ENCODE measurements at regions not wholly inside any gene's neighbourhood (a gene's known extent, or its start where the extent isn't known, plus 50 kb on each side); places are given as distances from the start of the nearest gene placed in this dataset.
A peak's percentile ranks its signal among the peaks of the same experiment; 100 is the strongest.

GRCh38 chr2:237020090-237020489 is 65.6 kb upstream of the COPS8 start:
- no peak for DNase-seq

- no peak for DNase-seq
These were observed 63.2 kb upstream of the COPS8 start for GRCh38 chr2:237022533-237022932.

GRCh38 chr2:237024255-237024654 is 61.4 kb upstream of the COPS8 start:
- DNase-seq: no peak

GRCh38 chr2:237025090-237025865 is 60.4 kb upstream of the COPS8 start:
- DNase-seq: no peak

- DNase-seq: peak; percentile 13 to 18
These were observed 58.5 kb upstream of the COPS8 start for GRCh38 chr2:237026981-237027711.

DNA sequence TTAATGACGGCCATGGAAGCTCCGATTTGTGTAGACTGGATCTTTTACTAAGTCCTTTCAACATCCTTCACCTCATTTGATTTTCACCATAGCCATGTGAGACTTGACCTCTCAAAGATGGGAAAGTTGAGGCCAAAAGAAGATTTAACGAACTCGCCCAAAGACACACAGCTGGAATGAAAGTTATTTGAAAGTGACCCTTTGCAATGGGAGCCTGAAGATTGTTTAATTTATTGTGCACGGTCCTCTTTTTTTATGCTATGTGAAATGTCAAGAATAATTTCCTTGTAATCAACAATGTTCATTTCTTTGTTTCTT is 58.0 kb upstream of the COPS8 start:
- no peak for DNase-seq

DNA sequence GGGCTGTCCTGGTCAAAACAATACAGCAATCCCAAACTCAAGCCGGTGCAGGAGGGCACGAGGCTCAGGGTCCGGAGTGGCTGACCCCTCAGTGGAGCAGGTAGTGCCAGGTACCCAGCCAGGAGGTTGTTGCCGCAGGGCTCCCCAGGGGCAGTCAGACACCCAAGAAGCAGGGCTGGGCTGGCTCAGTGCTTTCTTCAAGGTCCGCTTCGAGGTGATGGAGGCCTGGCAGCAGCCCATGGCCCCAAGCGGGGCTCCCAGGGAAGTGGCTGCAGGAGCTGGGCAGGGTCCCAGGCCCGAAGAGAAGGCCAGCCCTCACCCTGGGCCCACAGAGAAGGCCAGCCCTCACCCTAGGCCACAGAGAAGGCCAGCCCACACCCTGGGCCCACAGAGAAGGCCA is 55.3 kb upstream of the COPS8 start:
- no peak for DNase-seq

GRCh38 chr2:237033536-237034060 is 52.1 kb upstream of the COPS8 start:
- no peak for DNase-seq

- DNase-seq: no peak
These were observed 49.8 kb upstream of the COPS8 start for GRCh38 chr2:237035781-237036475.

Data from stimulated activated CD4-positive, alpha-beta T cell treated with anti-CD3 and anti-CD28 coated beads, Interleukin-4, amount 100 ng/mL, for 4 hours (primary cell).